ENCODE measurements at regions not wholly inside any gene's neighbourhood (a gene's known extent, or its start where the extent isn't known, plus 50 kb on each side); places are given as distances from the start of the nearest gene placed in this dataset.

- in situ Hi-C loops (cut with HindIII; ENCODE audit: low pct_unique_long_range_greater_than_20kb, low sequenced_read_pairs), result no loop called here
- TF ChIP-seq JUND (IDR thresholded peaks at IDR 0.05; ENCODE audit: low read depth), result no peak
- DNase-seq (ENCODE audit: low read depth in 1 of 2, low spot score in 1 of 2), result peak in 1 of 2 experiments; percentile 80
Observed at GRCh38 chr3:189109145-189109544, 62.6 kb upstream of the TPRG1 start.

DNA sequence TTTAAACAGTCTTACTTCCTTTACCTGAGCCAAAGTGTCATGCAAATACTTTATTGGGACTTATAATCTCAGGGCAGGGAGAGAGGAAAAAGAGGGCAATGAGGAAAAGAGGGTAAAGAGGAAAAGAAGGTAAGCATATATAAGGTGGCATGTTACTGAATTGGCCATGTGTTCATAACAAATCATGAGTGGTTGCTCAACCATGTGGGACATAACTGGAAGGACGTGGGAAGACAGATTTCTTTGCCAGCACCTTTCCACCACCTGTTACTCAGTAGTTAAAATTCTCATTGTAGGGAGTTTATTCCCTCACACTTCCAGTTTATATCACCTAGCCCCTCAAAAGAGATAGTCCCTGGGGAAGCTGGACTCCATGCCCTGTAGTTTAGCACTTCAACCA, 54.7 kb upstream of the TPRG1 start:
- no peak for DNase-seq (ENCODE audit: low read depth in 1 of 2, low spot score in 1 of 2)
- in situ Hi-C loops (cut with HindIII; ENCODE audit: low pct_unique_long_range_greater_than_20kb, low sequenced_read_pairs), result no loop called here
- no peak for TF ChIP-seq JUND (IDR thresholded peaks at IDR 0.05; ENCODE audit: low read depth)

DNA sequence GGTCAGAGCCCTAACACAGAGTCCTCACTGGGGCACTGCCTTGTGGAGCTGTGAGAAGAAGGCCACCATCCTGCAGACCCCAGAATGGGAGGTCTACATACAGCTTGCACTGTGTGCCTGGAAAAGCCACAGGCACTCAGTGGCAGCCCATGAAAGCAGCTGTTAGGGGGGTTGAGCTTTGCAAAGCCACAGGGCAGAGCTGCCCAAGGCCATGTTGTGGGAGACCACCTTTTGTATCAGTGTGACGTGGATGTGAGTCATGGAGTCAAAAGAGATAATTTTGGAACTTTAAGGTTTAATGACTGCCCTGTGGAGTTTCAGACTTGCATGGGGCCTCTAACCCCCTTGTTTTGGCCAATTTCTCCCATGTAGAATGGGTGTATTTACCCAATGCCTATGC, 52.9 kb upstream of the TPRG1 start:
- in situ Hi-C loops (cut with HindIII; ENCODE audit: low pct_unique_long_range_greater_than_20kb, low sequenced_read_pairs), result no loop called here
- TF ChIP-seq JUND (IDR thresholded peaks at IDR 0.05; ENCODE audit: low read depth), result no peak
- DNase-seq (ENCODE audit: low read depth in 1 of 2, low spot score in 1 of 2), result no peak

DNA sequence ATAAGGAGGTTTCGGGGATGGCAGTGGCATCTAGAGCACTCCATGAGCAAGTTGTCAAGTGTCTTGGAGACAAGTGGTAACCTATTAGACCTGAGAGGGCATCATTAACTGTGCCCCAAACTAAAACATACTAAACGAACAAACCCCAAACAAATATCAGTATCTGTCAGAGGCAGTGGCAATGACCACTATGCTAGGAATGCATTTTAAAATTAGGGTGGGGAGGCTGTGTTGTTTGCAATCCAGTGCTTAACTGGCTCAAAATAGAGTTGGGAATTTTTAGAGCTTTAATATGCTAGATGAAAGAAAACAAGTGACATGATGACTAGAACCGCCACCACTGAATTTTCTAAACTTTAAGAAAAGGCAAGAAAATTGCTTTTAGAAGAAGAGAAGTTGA, 51.8 kb upstream of the TPRG1 start:
- in situ Hi-C loops (cut with HindIII; ENCODE audit: low pct_unique_long_range_greater_than_20kb, low sequenced_read_pairs), result no loop called here
- DNase-seq (ENCODE audit: low read depth in 1 of 2, low spot score in 1 of 2), result no peak
- TF ChIP-seq JUND (IDR thresholded peaks at IDR 0.05; ENCODE audit: low read depth), result no peak

DNA sequence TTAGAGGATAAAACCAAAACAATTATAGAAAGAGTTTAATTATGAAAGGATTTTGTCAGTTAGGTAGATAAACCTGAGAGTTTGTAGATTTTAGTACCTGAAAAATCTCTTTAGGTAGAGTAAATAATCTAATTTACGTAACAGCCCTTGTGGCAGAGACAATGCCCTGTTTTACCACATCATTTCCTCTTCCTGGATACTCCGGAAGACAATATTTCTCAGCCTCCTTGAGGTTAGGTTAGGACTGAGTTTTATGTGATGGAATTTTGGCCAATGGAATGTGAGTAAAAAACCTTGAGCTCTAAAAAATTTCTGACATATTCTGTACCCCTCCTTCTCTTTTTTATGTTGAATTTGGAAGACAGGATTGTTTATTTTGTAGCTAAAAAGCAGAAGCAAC, 50.7 kb upstream of the TPRG1 start:
- TF ChIP-seq JUND (IDR thresholded peaks at IDR 0.05; ENCODE audit: low read depth), result no peak
- DNase-seq (ENCODE audit: low read depth in 1 of 2, low spot score in 1 of 2), result no peak
- in situ Hi-C loops (cut with HindIII; ENCODE audit: low pct_unique_long_range_greater_than_20kb, low sequenced_read_pairs), result no loop called here
